ENCODE measurements at regions not wholly inside any gene's neighbourhood (a gene's known extent, or its start where the extent isn't known, plus 50 kb on each side); places are given as distances from the start of the nearest gene placed in this dataset.

- Histone ChIP-seq H3K27ac (ENCODE audit: control insufficient read depth, insufficient read depth, low read length) (no peak overlapping the region), H3K36me3 (ENCODE audit: control insufficient read depth in 2 of 2, extremely low read depth in 1 of 2, insufficient read depth in 2 of 2, low read length in 2 of 2) (no peaks in the 10 kb centered on the region), H2AFZ (ENCODE audit: control insufficient read depth, low read length) (no peak overlapping the region), H3K9me3 (ENCODE audit: control insufficient read depth, low read depth, low read length) (no peaks in the 10 kb centered on the region), H3K27me3 (ENCODE audit: control insufficient read depth, extremely low read depth, insufficient read depth, low read length) (no peaks in the 10 kb centered on the region), H4K20me1 (ENCODE audit: control insufficient read depth, extremely low read depth, insufficient read depth, low read length) (no peaks in the 10 kb centered on the region), H3K9ac (ENCODE audit: control insufficient read depth, extremely low read depth, insufficient read depth, low read length) (no peak overlapping the region), H3K79me2 (ENCODE audit: control insufficient read depth, insufficient read depth, low read length) (no peaks in the 10 kb centered on the region), H3K4me1 (ENCODE audit: control insufficient read depth, extremely low read depth, insufficient read depth, low read length) (no peaks in the 10 kb centered on the region), H3K4me2 (ENCODE audit: control insufficient read depth, extremely low read depth, insufficient read depth, low read depth, low read length) (no peak overlapping the region), H3K4me3 (ENCODE audit: control insufficient read depth in 2 of 3, extremely low read depth in 1 of 3, insufficient read depth in 2 of 3, low read depth in 1 of 3, low read length in 3 of 3) (no peak overlapping the region), H3K9me1 (ENCODE audit: control insufficient read depth, extremely low read depth, insufficient read depth, low read length) (no peaks in the 10 kb centered on the region)
- dilution Hi-C loops (cut with MboI; ENCODE audit: extremely low pct_ligation_motif_present, low sequenced_read_pairs), result no loop called here
- DNase-seq (ENCODE audit: low read depth, low spot score) (no peak), FAIRE-seq (no peak)
- no peak for TF ChIP-seq CTCF (optimal IDR thresholded peaks at IDR 0.05 in 1 of 3, IDR thresholded peaks at IDR 0.05 in 1 of 3, conservative IDR thresholded peaks at IDR 0.05 in 1 of 3; ENCODE audit: extremely low read depth in 1 of 3, insufficient read depth in 2 of 3, low read length in 3 of 3)
- TF ChIP-seq EZH2 (IDR thresholded peaks at IDR 0.05; ENCODE audit: low read length), result no peak
Observed at GRCh38 chr16:86458149-86458777, 52.1 kb upstream of the FOXF1 start.

- Histone ChIP-seq H3K9me3 (ENCODE audit: control insufficient read depth, low read depth, low read length) (peaks cover 3% of the 10 kb centered on the region), H3K36me3 (ENCODE audit: control insufficient read depth in 2 of 2, extremely low read depth in 1 of 2, insufficient read depth in 2 of 2, low read length in 2 of 2) (no peaks in the 10 kb centered on the region), H3K9me1 (ENCODE audit: control insufficient read depth, extremely low read depth, insufficient read depth, low read length) (no peaks in the 10 kb centered on the region), H3K4me1 (ENCODE audit: control insufficient read depth, extremely low read depth, insufficient read depth, low read length) (no peaks in the 10 kb centered on the region), H3K27me3 (ENCODE audit: control insufficient read depth, extremely low read depth, insufficient read depth, low read length) (no peaks in the 10 kb centered on the region), H3K9ac (ENCODE audit: control insufficient read depth, extremely low read depth, insufficient read depth, low read length) (no peak overlapping the region), H3K79me2 (ENCODE audit: control insufficient read depth, insufficient read depth, low read length) (no peaks in the 10 kb centered on the region), H4K20me1 (ENCODE audit: control insufficient read depth, extremely low read depth, insufficient read depth, low read length) (no peaks in the 10 kb centered on the region), H3K4me2 (ENCODE audit: control insufficient read depth, extremely low read depth, insufficient read depth, low read depth, low read length) (no peak overlapping the region), H2AFZ (ENCODE audit: control insufficient read depth, low read length) (no peak overlapping the region), H3K27ac (ENCODE audit: control insufficient read depth, insufficient read depth, low read length) (no peak overlapping the region), H3K4me3 (ENCODE audit: control insufficient read depth in 2 of 3, extremely low read depth in 1 of 3, insufficient read depth in 2 of 3, low read depth in 1 of 3, low read length in 3 of 3) (no peak overlapping the region)
- FAIRE-seq, result no peak
- no peak for DNase-seq (ENCODE audit: low read depth, low spot score)
- dilution Hi-C loops (cut with MboI; ENCODE audit: extremely low pct_ligation_motif_present, low sequenced_read_pairs), result no loop called here
- no peak for TF ChIP-seq CTCF (optimal IDR thresholded peaks at IDR 0.05 in 1 of 3, IDR thresholded peaks at IDR 0.05 in 1 of 3, conservative IDR thresholded peaks at IDR 0.05 in 1 of 3; ENCODE audit: extremely low read depth in 1 of 3, insufficient read depth in 2 of 3, low read length in 3 of 3)
- no peak for TF ChIP-seq EZH2 (IDR thresholded peaks at IDR 0.05; ENCODE audit: low read length)
Observed at GRCh38 chr16:86459266-86459665, 51.1 kb upstream of the FOXF1 start.

Small RNA genes lying in the stretch of these regions (small RNA-seq; reads per million reads assigned to genes)
- gene RF00019 (ENCODE audit: insufficient read length in 3 of 3, low read depth in 3 of 3, low replicate concordance in 1 of 3), result 0 reads per million in 3 experiments

Measured in keratinocyte (primary cell).